OCI-LY3 (cell line): ENCODE measurements at regions not wholly inside any gene's neighbourhood (a gene's known extent, or its start where the extent isn't known, plus 50 kb on each side); places are given as distances from the start of the nearest gene placed in this dataset.
A peak's percentile ranks its signal among the peaks of the same experiment; 100 is the strongest.

Experiments
- H2AFZ ChIP-seq: fragments of 200-600, 300-600 bp; shearing (Covaris generic); 2 replicates; pipeline ENCODE4 v1.6.0; 2014; ENCODE audit warnings: antibody characterized with exemption, low read depth, low read length
- H3K27ac ChIP-seq: fragments of 200-600, 300-600 bp; sonication (generic); 2 replicates; pipeline ENCODE4 v1.5.1; 2014; ENCODE audit warnings: mild to moderate bottlenecking, low read length, moderate library complexity, mixed read lengths
- H3K27me3 ChIP-seq: fragments of 200-600, 300-600 bp; sonication (generic); 2 replicates; pipeline ENCODE4 v1.6.1; 2014; ENCODE audit warnings: low read depth, low read length, mixed read lengths
- H3K36me3 ChIP-seq: fragments of 200-600, 300-600 bp; sonication (generic); replicated peaks from 2 replicates; pipeline ENCODE3; 2014; ENCODE audit warnings: low read depth, low read length, mixed read lengths
- H3K4me1 ChIP-seq: fragments of 300-600, 200-600 bp; sonication (generic); 2 replicates; pipeline ENCODE4 v1.6.1; 2014; ENCODE audit warnings: low read length, mixed read lengths
- H3K4me2 ChIP-seq: fragments of 200-600, 300-600 bp; sonication (generic); 2 replicates; pipeline ENCODE4 v1.6.1; 2014; ENCODE audit warnings: low read length, mixed read lengths
- H3K4me3 ChIP-seq: fragments of 300-600, 200-600 bp; sonication (generic); 2 replicates; pipeline ENCODE4 v1.5.1; 2014; ENCODE audit warnings: antibody characterized with exemption, mild to moderate bottlenecking, low read length, moderate library complexity
- H3K79me2 ChIP-seq: fragments of 300-600, 200-600 bp; shearing (Covaris generic); 2 replicates; pipeline ENCODE4 v1.6.1; 2014; ENCODE audit warnings: mild to moderate bottlenecking, low read length, mixed read lengths
- H3K9ac ChIP-seq: fragments of 300-600, 200-600 bp; shearing (Covaris generic); 2 replicates; pipeline ENCODE4 v1.6.0; 2014; ENCODE audit warnings: mild to moderate bottlenecking, low read length, moderate library complexity
- H3K9me3 ChIP-seq: fragments of 200-600, 300-600 bp; shearing (Covaris generic); 2 replicates; pipeline ENCODE4 v1.6.1; 2014; ENCODE audit warnings: low read length, mixed read lengths; ENCODE audit not compliant: insufficient read depth
- H4K20me1 ChIP-seq: fragments of 200-600, 300-600 bp; sonication (generic); 2 replicates; pipeline ENCODE4 v1.6.1; 2016; ENCODE audit warnings: low read length, mixed read lengths; ENCODE audit not compliant: insufficient read depth
- EZH2phosphoT487 ChIP-seq: fragments of 200-600 bp; shearing (Covaris generic); IDR thresholded peaks from 2 replicates; pipeline ENCODE4 v1.6.1; 2018; ENCODE audit warnings: antibody characterized with exemption, mixed run types, low read depth
- TF ChIP-seq, protein P1 (sequence below): fragments of 200-600, 300-600 bp; sonication (generic); IDR thresholded peaks from 2 replicates; pipeline ENCODE4 v1.5.1; 2014; ENCODE audit warnings: antibody characterized with exemption, low read length, low read depth

DNA sequence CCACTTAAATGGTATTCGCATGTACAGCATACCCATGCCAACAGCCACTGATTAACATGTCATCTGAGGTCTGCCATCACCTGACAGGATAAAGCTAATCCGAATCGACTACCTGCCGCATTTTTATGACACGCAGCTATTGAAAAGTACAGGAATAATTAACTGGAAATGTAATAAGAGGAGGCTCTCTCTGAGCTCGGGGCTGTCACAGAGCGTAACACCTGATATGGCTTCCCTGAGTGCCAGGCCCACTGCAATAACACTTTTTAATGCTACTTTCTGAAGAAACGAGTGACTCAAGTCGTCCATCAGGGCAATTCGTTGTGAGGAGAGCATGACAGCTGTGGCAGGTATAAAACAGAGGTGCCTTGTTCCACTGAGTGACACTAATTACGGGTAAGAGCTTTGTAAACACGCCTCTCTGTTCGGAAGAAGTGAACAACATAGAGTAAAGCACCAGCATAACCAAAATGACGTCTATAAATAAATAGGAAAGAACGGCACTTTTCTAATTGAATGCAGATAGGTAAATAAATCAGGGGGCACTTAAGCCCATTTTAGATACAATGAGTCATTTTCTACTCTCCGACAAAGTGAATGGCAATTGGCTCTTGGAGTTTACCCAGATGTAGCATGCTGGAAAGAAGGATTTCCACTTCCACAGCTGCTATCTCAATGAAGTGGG is 56.5 kb upstream of the CREB5 start:
- Histone ChIP-seq H2AFZ (no peak overlapping the region), H3K36me3 (no peaks in the 10 kb centered on the region), H3K27ac (no peak overlapping the region), H3K27me3 (peaks cover 4% of the 10 kb centered on the region; the same call in 1 of the 2 replicates), H3K9me3 (no peaks in the 10 kb centered on the region), H3K79me2 (no peaks in the 10 kb centered on the region), H3K9ac (no peak overlapping the region), H3K4me3 (no peak overlapping the region), H3K4me2 (no peak overlapping the region), H3K4me1 (no peaks in the 10 kb centered on the region), H4K20me1 (no peaks in the 10 kb centered on the region)
- TF ChIP-seq EZH2phosphoT487 = no peak

DNA sequence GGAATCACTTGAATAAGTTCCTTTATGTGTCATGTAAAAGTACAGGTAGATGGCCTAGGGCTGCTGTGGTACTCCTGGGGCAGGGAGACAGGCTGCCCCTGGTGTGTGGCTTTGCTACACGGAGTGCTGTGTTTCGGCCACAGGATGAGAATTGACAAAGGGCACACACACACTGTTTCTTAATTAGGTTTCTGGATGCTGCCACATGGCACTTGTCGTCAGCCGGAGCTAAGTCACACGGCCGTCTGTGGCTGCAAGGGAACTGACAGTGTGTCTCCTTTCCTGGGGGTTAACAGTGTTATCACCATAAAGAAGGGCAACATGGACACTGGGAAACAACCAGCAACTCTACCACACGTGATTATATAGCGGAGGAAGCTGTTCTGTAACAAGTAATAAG is 55.7 kb upstream of the CREB5 start:
- Histone ChIP-seq H3K9ac (no peak overlapping the region), H2AFZ (no peak overlapping the region), H3K4me1 (no peaks in the 10 kb centered on the region), H3K27me3 (no peaks in the 10 kb centered on the region; the same call in 1 of the 2 replicates), H3K4me3 (no peak overlapping the region), H3K79me2 (no peaks in the 10 kb centered on the region), H3K36me3 (no peaks in the 10 kb centered on the region), H3K9me3 (no peaks in the 10 kb centered on the region), H3K27ac (no peak overlapping the region), H4K20me1 (no peaks in the 10 kb centered on the region), H3K4me2 (no peak overlapping the region)
- TF ChIP-seq, protein P1, sequence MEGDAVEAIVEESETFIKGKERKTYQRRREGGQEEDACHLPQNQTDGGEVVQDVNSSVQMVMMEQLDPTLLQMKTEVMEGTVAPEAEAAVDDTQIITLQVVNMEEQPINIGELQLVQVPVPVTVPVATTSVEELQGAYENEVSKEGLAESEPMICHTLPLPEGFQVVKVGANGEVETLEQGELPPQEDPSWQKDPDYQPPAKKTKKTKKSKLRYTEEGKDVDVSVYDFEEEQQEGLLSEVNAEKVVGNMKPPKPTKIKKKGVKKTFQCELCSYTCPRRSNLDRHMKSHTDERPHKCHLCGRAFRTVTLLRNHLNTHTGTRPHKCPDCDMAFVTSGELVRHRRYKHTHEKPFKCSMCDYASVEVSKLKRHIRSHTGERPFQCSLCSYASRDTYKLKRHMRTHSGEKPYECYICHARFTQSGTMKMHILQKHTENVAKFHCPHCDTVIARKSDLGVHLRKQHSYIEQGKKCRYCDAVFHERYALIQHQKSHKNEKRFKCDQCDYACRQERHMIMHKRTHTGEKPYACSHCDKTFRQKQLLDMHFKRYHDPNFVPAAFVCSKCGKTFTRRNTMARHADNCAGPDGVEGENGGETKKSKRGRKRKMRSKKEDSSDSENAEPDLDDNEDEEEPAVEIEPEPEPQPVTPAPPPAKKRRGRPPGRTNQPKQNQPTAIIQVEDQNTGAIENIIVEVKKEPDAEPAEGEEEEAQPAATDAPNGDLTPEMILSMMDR = no peak
- no peak for TF ChIP-seq EZH2phosphoT487

GRCh38 chr7:28358423-28358868 is 53.9 kb upstream of the CREB5 start:
- Histone ChIP-seq H3K4me1 (peaks cover 3% of the 10 kb centered on the region; the same call in 1 of the 2 replicates), H3K27me3 (peaks cover 1% of the 10 kb centered on the region; the same call in 1 of the 2 replicates), H3K9ac (no peak overlapping the region), H3K9me3 (no peaks in the 10 kb centered on the region), H3K36me3 (no peaks in the 10 kb centered on the region), H3K4me3 (no peak overlapping the region), H4K20me1 (no peaks in the 10 kb centered on the region), H3K79me2 (no peaks in the 10 kb centered on the region), H3K27ac (no peak overlapping the region), H2AFZ (no peak overlapping the region), H3K4me2 (no peak overlapping the region)
- TF ChIP-seq, protein P1 = no peak
- TF ChIP-seq EZH2phosphoT487 = no peak

DNA sequence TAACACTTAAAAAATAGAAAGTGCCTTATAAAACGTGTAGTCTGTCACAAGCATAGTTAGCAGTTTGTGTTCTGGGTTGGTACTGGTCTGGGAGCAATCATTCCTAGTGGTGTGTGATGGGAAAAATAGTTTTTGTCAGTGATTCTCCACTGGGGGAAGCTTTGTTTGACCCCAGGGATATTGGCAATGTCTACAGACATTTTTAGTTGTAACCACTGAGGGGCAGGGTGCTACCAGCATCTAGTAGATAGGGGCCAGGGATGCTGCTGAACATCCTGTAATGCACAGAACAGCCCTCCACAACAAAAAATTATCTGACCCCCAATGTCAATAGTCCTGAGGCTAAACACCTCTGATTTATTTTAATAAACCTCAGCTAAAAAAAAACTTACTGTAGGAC is 51.6 kb upstream of the CREB5 start:
- H3K4me1 ChIP-seq = peaks cover 3% of the 10 kb centered on the region; the same call in 1 of the 2 replicates
- no peaks in the 10 kb centered on the region for H3K79me2 ChIP-seq

More for the DNA sequence above, 51.6 kb upstream of the CREB5 start:
- Histone ChIP-seq H2AFZ (no peak overlapping the region), H3K36me3 (no peaks in the 10 kb centered on the region), H3K9ac (no peak overlapping the region), H3K27me3 (peaks cover 10% of the 10 kb centered on the region; the same call in 1 of the 2 replicates), H3K4me3 (no peak overlapping the region), H3K9me3 (no peaks in the 10 kb centered on the region), H3K4me2 (no peak overlapping the region), H3K27ac (no peak overlapping the region), H4K20me1 (no peaks in the 10 kb centered on the region)
- TF ChIP-seq EZH2phosphoT487 = no peak
- TF ChIP-seq, protein P1 = peak; percentile 11; the same call in 1 of the 2 replicates
